Heart left ventricle (tissue), 13 donors: ENCODE measurements at regions not wholly inside any gene's neighbourhood (a gene's known extent, or its start where the extent isn't known, plus 50 kb on each side); places are given as distances from the start of the nearest gene placed in this dataset.

Experiments
- CTCF ChIP-seq, 12 donors: fragments of 200-600 bp; sonication (generic) in 4 of 12; IDR thresholded peaks; one replicate each; pipeline versions ENCODE4 v1.5.0 to v1.8.0; 2018 to 2022; ENCODE audit warnings: antibody characterized with exemption in 12 of 12, mild to moderate bottlenecking in 5 of 12
- POLR2A ChIP-seq, 2 donors: fragments of 450-650 bp; IDR thresholded peaks; one replicate each; pipeline ENCODE4 v1.6.1; 2017; ENCODE audit warnings: antibody characterized with exemption in 2 of 2, mild to moderate bottlenecking in 2 of 2, moderate library complexity in 2 of 2
- donor health status: ischemic (EF 13 %, LVEDD 7.1; RV severe dilation, severe dysfunction).
- donor health status: DM: no; HTN: yes; CAD: no.
- donor health status: DM: no; HTN: no; CAD: no.
- donor health status: ischemic (EF 25% LVEDD 6.9; RV normal size, moderate dysfunction).
- donor health status: ischemic (EF 25% LVEDD 5.7; RV mildly dilated, moderate dysfunction).
- donor health status: ischemic (EF 35%, LVEDD 5.7; RV mildly dilated, moderate dysfunction).
- donor health status: nonischemic (EF 11% LVEDD 7.7; RV severe dilation, severe dysfunction).
- donor health status: DM: yes; HTN: yes; CAD: no.
- donor health status: PGD.
- donor health status: ischemic (EF 29% LVEDD 5.4; RV normal size, mild dysfunction).
- donor health status: nonischemic (EF 23%, LVEDD 6.1; RV moderate dilation, normal function).

- TF ChIP-seq POLR2A (IDR thresholded peaks at IDR 0.05) (no peak), CTCF (IDR thresholded peaks at IDR 0.05) (no peak)
Observed at GRCh38 chr2:145495590-145495989, 975.7 kb upstream of the ZEB2 start.
